ENCODE measurements at regions not wholly inside any gene's neighbourhood (a gene's known extent, or its start where the extent isn't known, plus 50 kb on each side); places are given as distances from the start of the nearest gene placed in this dataset.

DNA sequence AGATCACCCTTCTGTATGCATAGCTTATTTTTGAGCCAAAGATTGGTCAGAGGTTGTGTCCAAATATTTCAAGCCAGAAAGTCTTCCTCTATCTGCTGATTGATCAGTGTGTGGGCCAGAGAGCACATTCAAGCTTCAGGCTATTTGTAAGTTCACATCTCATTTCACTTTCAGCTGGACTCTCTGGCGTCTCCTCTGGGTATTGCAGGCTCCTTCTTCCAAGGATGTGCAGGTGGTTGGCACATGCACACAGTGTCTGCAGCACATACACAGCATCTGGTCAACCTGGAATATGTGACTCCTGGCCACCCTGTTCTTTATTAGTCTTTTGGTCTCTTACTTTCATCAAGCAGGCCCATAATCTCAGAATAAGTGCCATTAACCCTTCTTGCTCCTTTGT lies 516.1 kb downstream of the ANXA1 start:
- no peak for DNase-seq
- in situ Hi-C loops (cut with MboI; ENCODE audit: low sequenced_read_pairs) = no loop called here
- Histone ChIP-seq H3K4me2 (ENCODE audit: low read depth, low read length) (no peak overlapping the region), H4K8ac (ENCODE audit: low read depth in 2 of 2, low read length in 2 of 2) (no peak overlapping the region), H3K18ac (ENCODE audit: low read depth, low read length) (no peak overlapping the region), H3K9me1 (ENCODE audit: insufficient read depth, low read length) (no peaks in the 10 kb centered on the region), H2BK120ac (ENCODE audit: low read depth, low read length) (no peak overlapping the region), H3K79me1 (ENCODE audit: low read depth in 1 of 2, low read length in 2 of 2) (no peaks in the 10 kb centered on the region), H3K4me3 (ENCODE audit: insufficient read depth, low read depth, low read length) (no peak overlapping the region), H4K20me1 (ENCODE audit: insufficient read depth, low read length) (no peaks in the 10 kb centered on the region), H3K27ac (ENCODE audit: insufficient read depth, low read length) (no peak overlapping the region), H3K23ac (ENCODE audit: low read depth, low read length) (no peak overlapping the region), H3K4me1 (ENCODE audit: control insufficient read depth, insufficient read depth, low read length) (no peaks in the 10 kb centered on the region), H3K4ac (ENCODE audit: low read depth, low read length) (no peak overlapping the region), H2BK15ac (ENCODE audit: low read depth, low read length) (no peak overlapping the region), H3K36me3 (ENCODE audit: control insufficient read depth, insufficient read depth, low read length) (no peaks in the 10 kb centered on the region), H4K91ac (ENCODE audit: insufficient read depth, low read depth, low read length) (no peak overlapping the region), H2BK5ac (ENCODE audit: low read depth, low read length, poor library complexity, severe bottlenecking) (no peak overlapping the region), H2AFZ (replicated peaks; ENCODE audit: low read length, poor library complexity) (no peak overlapping the region), H3K56ac (ENCODE audit: extremely low read depth, insufficient read depth, low read length) (no peak overlapping the region), H2AK5ac (ENCODE audit: low read depth, low read length) (no peak overlapping the region), H3K14ac (replicated peaks; ENCODE audit: low read depth, low read length) (no peak overlapping the region), H4K5ac (ENCODE audit: low read depth, low read length) (no peak overlapping the region), H2AK9ac (replicated peaks; ENCODE audit: low read depth, low read length, poor library complexity) (no peak overlapping the region), H3K9me3 (ENCODE audit: control insufficient read depth, insufficient read depth, low read length) (0 out of 2 replicates have a peak, but pooled peaks cover 3% of the 10 kb centered on the region), H3K9ac (ENCODE audit: low read depth, low read length) (no peak overlapping the region), H3K27me3 (ENCODE audit: control insufficient read depth, insufficient read depth, low read length) (no peaks in the 10 kb centered on the region), H2BK20ac (ENCODE audit: low read depth, low read length) (no peak overlapping the region)
- BruUV-seq (replicated peaks) = no TSS peak
- ChIA-PET POLR2A (ENCODE audit: unreplicated experiment) (no interaction called here), CTCF (no interaction called here)
- WGBS, 2 experiments (ENCODE audit: extremely low coverage in 2 of 2, insufficient read length in 1 of 2) = no CpG with 5 or more reads among the region's 1 CpG
- intact Hi-C loops (cut with micrococcal nuclease) = no loop called here
- dilution Hi-C loops (cut with HindIII; ENCODE audit: low sequenced_read_pairs, unreplicated experiment) = no loop called here
- TF ChIP-seq MAZ (IDR thresholded peaks at IDR 0.05; ENCODE audit: borderline replicate concordance, low read depth, low read length) (no peak), RCOR1 (IDR thresholded peaks at IDR 0.05; ENCODE audit: insufficient replicate concordance, low read length) (no peak), FOS (IDR thresholded peaks at IDR 0.05; ENCODE audit: low read depth, low read length) (no peak), CEBPB (IDR thresholded peaks at IDR 0.05; ENCODE audit: low read depth, low read length) (no peak), BHLHE40 (IDR thresholded peaks at IDR 0.05; ENCODE audit: low read depth, low read length) (no peak), MAFK (IDR thresholded peaks at IDR 0.05; ENCODE audit: low read depth, low read length) (no peak), SMC3 (IDR thresholded peaks at IDR 0.05; ENCODE audit: low read depth, low read length) (no peak), CHD1 (IDR thresholded peaks at IDR 0.05; ENCODE audit: low read depth, low read length) (no peak), MXI1 (IDR thresholded peaks at IDR 0.05; ENCODE audit: borderline replicate concordance, low read depth, low read length) (no peak), NFE2L2 (IDR thresholded peaks at IDR 0.05; ENCODE audit: low read depth, low read length) (no peak), RFX5 (IDR thresholded peaks at IDR 0.05; ENCODE audit: low read depth, low read length) (no peak), RAD21 (IDR thresholded peaks at IDR 0.05; ENCODE audit: low read length) (no peak), POLR2A (IDR thresholded peaks at IDR 0.05; ENCODE audit: low read depth, low read length) (no peak)
- TF ChIP-seq, protein P1, sequence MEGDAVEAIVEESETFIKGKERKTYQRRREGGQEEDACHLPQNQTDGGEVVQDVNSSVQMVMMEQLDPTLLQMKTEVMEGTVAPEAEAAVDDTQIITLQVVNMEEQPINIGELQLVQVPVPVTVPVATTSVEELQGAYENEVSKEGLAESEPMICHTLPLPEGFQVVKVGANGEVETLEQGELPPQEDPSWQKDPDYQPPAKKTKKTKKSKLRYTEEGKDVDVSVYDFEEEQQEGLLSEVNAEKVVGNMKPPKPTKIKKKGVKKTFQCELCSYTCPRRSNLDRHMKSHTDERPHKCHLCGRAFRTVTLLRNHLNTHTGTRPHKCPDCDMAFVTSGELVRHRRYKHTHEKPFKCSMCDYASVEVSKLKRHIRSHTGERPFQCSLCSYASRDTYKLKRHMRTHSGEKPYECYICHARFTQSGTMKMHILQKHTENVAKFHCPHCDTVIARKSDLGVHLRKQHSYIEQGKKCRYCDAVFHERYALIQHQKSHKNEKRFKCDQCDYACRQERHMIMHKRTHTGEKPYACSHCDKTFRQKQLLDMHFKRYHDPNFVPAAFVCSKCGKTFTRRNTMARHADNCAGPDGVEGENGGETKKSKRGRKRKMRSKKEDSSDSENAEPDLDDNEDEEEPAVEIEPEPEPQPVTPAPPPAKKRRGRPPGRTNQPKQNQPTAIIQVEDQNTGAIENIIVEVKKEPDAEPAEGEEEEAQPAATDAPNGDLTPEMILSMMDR (conservative IDR thresholded peaks at IDR 0.05; ENCODE audit: low read depth, low read length) = no peak
- TF ChIP-seq, protein P2, sequence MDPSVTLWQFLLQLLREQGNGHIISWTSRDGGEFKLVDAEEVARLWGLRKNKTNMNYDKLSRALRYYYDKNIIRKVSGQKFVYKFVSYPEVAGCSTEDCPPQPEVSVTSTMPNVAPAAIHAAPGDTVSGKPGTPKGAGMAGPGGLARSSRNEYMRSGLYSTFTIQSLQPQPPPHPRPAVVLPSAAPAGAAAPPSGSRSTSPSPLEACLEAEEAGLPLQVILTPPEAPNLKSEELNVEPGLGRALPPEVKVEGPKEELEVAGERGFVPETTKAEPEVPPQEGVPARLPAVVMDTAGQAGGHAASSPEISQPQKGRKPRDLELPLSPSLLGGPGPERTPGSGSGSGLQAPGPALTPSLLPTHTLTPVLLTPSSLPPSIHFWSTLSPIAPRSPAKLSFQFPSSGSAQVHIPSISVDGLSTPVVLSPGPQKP (IDR thresholded peaks at IDR 0.05; ENCODE audit: borderline replicate concordance, low read depth, low read length) = no peak
- TF ChIP-seq, protein P3, sequence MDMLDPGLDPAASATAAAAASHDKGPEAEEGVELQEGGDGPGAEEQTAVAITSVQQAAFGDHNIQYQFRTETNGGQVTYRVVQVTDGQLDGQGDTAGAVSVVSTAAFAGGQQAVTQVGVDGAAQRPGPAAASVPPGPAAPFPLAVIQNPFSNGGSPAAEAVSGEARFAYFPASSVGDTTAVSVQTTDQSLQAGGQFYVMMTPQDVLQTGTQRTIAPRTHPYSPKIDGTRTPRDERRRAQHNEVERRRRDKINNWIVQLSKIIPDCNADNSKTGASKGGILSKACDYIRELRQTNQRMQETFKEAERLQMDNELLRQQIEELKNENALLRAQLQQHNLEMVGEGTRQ (IDR thresholded peaks at IDR 0.05; ENCODE audit: low read depth, low read length) = no peak
- no peak for ATAC-seq (ENCODE audit: low read depth)

All from IMR-90 (cell line).